AG10803 (cell line): ENCODE measurements at regions not wholly inside any gene's neighbourhood (a gene's known extent, or its start where the extent isn't known, plus 50 kb on each side); places are given as distances from the start of the nearest gene placed in this dataset.

Experiments used
- DNase-seq: peaks from one replicate; pipeline ENCODE4 v3.0.0; 2010; ENCODE audit warnings: low read depth
- H3K4me3 ChIP-seq: 2 replicates; pipeline ENCODE4 v1.5.1; 2011; ENCODE audit warnings: mild to moderate bottlenecking, low read length, control low read depth
- CTCF ChIP-seq: conservative IDR thresholded peaks from 2 replicates; pipeline ENCODE4 v1.5.1; 2011; ENCODE audit warnings: mild to moderate bottlenecking, low read length, control low read depth, inconsistent platforms

DNA sequence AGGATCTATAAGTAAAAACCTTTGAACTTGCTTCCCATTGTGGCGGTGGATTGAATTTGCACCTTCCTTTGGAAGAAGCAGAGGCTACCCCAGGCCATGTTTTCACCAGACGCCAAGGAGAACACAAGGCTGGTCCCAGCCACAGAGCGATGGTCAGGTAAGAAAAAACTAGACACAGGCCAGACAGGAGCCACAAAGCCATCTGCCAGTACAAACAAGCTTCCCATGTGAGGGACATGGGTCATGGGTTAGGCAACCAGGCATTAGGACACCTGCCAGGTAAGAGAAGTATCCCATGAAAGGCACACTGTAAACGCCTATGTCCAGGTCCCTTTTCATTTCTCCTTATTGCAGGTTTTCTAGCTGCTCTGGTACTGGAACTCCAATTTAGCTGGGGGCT lies 190.2 kb downstream of the KLF13 start:
- no peak overlapping the region for H3K4me3 ChIP-seq
- DNase-seq: no peak
- no peak for TF ChIP-seq CTCF

GRCh38 chr15:31517711-31518110 lies 191.1 kb downstream of the KLF13 start:
- TF ChIP-seq CTCF: no peak
- H3K4me3 ChIP-seq: no peak overlapping the region
- no peak for DNase-seq

DNA sequence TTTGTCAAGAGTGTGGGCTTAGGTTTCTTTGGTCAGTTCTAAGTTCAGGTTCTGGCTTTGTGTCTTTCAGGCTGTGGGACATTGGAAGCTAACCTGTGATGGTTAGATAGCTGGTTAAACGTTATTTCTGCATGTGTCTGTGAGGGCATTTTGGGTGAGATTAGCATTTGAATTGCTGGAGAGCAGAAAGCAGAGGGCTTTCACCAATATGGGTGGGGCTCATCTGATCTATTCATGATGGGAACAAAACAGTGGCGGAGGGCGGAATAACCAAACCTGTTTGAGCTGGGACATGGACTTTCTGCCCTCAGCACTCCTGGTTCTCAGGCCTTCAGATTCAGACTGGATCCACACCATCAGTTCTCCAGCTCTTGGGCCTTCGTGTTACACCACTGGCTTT lies 195.4 kb downstream of the KLF13 start:
- H3K4me3 ChIP-seq: no peak overlapping the region
- TF ChIP-seq CTCF: no peak
- no peak for DNase-seq

DNA sequence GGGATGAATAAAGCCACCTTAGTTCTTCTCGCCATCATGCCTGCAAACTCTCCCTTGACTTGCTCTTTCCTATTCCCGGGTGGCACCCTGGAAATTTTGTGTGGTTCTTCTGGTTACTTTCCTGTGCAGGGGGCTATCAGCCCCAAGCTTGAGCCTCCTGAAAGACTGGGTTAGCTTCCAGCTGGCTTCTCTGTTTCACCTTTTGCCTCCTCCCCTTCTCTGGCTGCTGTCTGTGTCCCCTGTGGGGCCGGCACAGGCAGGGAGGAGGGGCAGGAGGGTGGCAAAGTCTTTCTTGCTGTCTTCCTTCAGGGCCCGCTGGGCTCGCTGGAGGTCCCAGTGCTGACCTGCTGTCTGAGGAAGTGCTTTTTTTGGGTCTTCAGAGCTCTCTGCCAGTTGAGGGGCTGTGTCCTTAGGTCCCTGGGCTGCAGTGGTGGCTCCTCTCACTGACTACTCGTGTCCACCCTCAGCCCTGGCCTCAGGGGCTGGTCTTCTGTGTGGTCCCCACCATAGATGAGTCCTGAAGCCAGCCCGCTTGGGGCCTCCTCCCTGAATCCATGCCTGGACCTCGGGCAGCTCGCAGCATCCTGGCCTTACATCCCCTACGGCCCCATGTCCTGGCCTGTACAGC lies 196.5 kb downstream of the KLF13 start:
- no peak for TF ChIP-seq CTCF
- H3K4me3 ChIP-seq: no peak overlapping the region
- DNase-seq: no peak

GRCh38 chr15:31523655-31524049 lies 197.0 kb downstream of the KLF13 start:
- no peak for DNase-seq
- TF ChIP-seq CTCF: no peak
- no peak overlapping the region for H3K4me3 ChIP-seq

DNA sequence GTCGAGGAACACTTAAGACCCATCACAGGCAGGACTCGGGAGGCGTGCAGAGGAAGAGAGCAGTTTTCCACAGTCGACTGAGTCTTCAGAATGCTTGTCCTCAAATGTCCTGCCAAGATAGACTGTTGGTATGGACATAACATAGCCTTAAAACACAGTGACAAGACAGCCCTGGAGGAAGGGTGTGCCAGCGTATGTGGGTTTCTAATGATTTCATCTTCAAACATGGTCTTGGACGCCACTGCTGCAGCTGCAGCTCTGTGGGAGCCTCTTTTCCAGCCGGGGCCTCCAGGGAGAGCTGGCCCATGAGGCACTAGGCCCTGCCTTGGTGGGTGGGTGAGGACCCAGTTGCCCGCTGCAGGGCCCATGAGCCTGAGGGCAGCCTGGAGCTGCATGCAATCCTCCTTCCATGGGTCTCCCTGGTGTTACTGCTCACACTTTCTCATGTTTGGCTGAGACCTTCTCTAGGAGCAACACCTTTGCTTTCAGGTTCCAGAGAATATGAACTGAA lies 198.6 kb downstream of the KLF13 start:
- no peak for TF ChIP-seq CTCF
- no peak overlapping the region for H3K4me3 ChIP-seq
- DNase-seq: no peak

DNA sequence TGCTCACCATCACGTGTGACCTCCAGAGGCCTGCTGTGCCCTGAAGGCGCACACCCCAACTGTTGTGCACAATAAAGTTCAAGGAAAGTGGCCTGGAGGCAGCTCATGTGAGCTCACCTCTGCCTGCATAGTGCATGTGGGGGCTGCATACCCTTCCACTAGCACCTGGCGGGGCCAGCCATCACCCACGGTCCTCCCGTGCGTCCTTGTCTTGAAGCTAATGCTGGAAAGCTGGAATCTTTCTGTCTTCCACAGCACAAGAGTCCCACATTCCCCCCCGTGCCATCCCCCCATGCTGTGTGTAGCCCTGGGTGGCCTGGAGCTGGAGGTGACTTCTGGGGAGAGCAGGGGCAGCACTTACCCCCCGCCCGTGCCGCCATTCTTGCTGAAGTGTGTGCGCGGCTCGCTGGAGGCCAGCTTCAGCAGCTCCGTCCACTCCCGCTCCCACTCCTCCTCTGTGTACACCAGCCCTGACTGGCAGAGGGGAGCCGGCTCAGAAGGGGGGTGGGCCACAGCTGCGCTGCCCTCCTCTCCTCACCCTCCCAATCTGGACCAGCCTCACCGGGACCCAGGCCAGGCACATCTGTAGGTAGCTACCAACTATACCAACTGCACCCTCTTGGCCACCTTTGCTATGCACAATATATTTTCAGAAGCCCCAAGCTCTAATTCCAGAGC lies 199.5 kb downstream of the KLF13 start:
- DNase-seq: no peak
- no peak for TF ChIP-seq CTCF
- H3K4me3 ChIP-seq: no peak overlapping the region
